ENCODE measurements at regions not wholly inside any gene's neighbourhood (a gene's known extent, or its start where the extent isn't known, plus 50 kb on each side); places are given as distances from the start of the nearest gene placed in this dataset.

GRCh38 chr2:19228181-19228593 is 130.2 kb downstream of the OSR1 start:
- Histone ChIP-seq H3K9me3 (ENCODE audit: insufficient read depth, low read length, severe bottlenecking) (no peaks in the 10 kb centered on the region), H4K20me1 (ENCODE audit: insufficient read depth, low read length) (no peaks in the 10 kb centered on the region), H3K4me2 (ENCODE audit: insufficient read depth, low read length) (no peak overlapping the region), H3K79me2 (ENCODE audit: insufficient read depth, low read length) (no peaks in the 10 kb centered on the region), H2AFZ (ENCODE audit: low read depth, low read length) (no peak overlapping the region), H3K4me3 (ENCODE audit: low read depth in 1 of 2, low read length in 2 of 2) (no peak overlapping the region), H3K27me3 (ENCODE audit: insufficient read depth, low read length, poor library complexity) (no peaks in the 10 kb centered on the region), H3K36me3 (ENCODE audit: insufficient read depth, low read length) (no peaks in the 10 kb centered on the region), H3K4me1 (ENCODE audit: insufficient read depth, low read length) (no peaks in the 10 kb centered on the region), H3K9ac (ENCODE audit: low read depth, low read length) (no peak overlapping the region), H3K27ac (ENCODE audit: low read length) (no peak overlapping the region)
- ATAC-seq (ENCODE audit: insufficient read depth, low read depth) (no peak), DNase-seq (no peak)
- TF ChIP-seq, protein P1, sequence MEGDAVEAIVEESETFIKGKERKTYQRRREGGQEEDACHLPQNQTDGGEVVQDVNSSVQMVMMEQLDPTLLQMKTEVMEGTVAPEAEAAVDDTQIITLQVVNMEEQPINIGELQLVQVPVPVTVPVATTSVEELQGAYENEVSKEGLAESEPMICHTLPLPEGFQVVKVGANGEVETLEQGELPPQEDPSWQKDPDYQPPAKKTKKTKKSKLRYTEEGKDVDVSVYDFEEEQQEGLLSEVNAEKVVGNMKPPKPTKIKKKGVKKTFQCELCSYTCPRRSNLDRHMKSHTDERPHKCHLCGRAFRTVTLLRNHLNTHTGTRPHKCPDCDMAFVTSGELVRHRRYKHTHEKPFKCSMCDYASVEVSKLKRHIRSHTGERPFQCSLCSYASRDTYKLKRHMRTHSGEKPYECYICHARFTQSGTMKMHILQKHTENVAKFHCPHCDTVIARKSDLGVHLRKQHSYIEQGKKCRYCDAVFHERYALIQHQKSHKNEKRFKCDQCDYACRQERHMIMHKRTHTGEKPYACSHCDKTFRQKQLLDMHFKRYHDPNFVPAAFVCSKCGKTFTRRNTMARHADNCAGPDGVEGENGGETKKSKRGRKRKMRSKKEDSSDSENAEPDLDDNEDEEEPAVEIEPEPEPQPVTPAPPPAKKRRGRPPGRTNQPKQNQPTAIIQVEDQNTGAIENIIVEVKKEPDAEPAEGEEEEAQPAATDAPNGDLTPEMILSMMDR (IDR thresholded peaks at IDR 0.05; ENCODE audit: borderline replicate concordance, extremely low read depth, low read length, poor library complexity, severe bottlenecking), result no peak
- no peak for TF ChIP-seq EZH2 (IDR thresholded peaks at IDR 0.05; ENCODE audit: borderline replicate concordance, low read depth, low read length, severe bottlenecking)

- H2AFZ ChIP-seq (ENCODE audit: low read depth, low read length), result no peak overlapping the region
- ATAC-seq (ENCODE audit: insufficient read depth, low read depth) (no peak), DNase-seq (no peak)
- H3K79me2 ChIP-seq (ENCODE audit: insufficient read depth, low read length), result no peaks in the 10 kb centered on the region
- no peak overlapping the region for H3K27ac ChIP-seq (ENCODE audit: low read length)
- H3K36me3 ChIP-seq (ENCODE audit: insufficient read depth, low read length), result no peaks in the 10 kb centered on the region
- TF ChIP-seq, protein P1 (IDR thresholded peaks at IDR 0.05; ENCODE audit: borderline replicate concordance, extremely low read depth, low read length, poor library complexity, severe bottlenecking), result no peak
- no peak for TF ChIP-seq EZH2 (IDR thresholded peaks at IDR 0.05; ENCODE audit: borderline replicate concordance, low read depth, low read length, severe bottlenecking)
- H4K20me1 ChIP-seq (ENCODE audit: insufficient read depth, low read length), result no peaks in the 10 kb centered on the region
- no peak overlapping the region for H3K4me3 ChIP-seq (ENCODE audit: low read depth in 1 of 2, low read length in 2 of 2)
- H3K4me2 ChIP-seq (ENCODE audit: insufficient read depth, low read length), result no peak overlapping the region
- no peaks in the 10 kb centered on the region for H3K4me1 ChIP-seq (ENCODE audit: insufficient read depth, low read length)
- no peaks in the 10 kb centered on the region for H3K9me3 ChIP-seq (ENCODE audit: insufficient read depth, low read length, severe bottlenecking)
- H3K9ac ChIP-seq (ENCODE audit: low read depth, low read length), result no peak overlapping the region
- H3K27me3 ChIP-seq (ENCODE audit: insufficient read depth, low read length, poor library complexity), result no peaks in the 10 kb centered on the region
These were observed 131.6 kb downstream of the OSR1 start for GRCh38 chr2:19226871-19227270.

DNA sequence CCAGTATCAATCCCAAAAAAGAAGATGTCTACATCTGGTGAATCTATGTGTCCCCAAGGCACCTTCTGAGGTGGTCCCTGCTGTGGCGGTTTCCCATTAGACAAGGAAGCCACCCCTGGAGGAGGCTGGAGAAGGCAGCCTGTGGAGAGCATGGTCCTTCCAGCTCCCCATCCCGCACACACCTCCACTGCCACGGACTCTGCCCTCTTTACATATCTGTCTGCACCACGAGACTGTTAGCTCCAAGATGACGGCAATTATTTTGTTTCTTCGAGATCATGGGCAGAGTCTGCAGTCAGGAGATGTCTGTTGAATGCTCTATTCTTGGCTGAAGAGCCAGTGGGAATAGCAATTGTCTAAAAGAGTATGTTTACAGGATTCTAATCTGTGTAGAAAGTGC is 132.0 kb downstream of the OSR1 start:
- DNase-seq, result no peak
- Histone ChIP-seq H4K20me1 (ENCODE audit: insufficient read depth, low read length) (no peaks in the 10 kb centered on the region), H3K4me1 (ENCODE audit: insufficient read depth, low read length) (no peaks in the 10 kb centered on the region), H3K27me3 (ENCODE audit: insufficient read depth, low read length, poor library complexity) (no peaks in the 10 kb centered on the region), H3K4me2 (ENCODE audit: insufficient read depth, low read length) (no peak overlapping the region), H3K4me3 (ENCODE audit: low read depth in 1 of 2, low read length in 2 of 2) (no peak overlapping the region), H2AFZ (ENCODE audit: low read depth, low read length) (no peak overlapping the region), H3K79me2 (ENCODE audit: insufficient read depth, low read length) (no peaks in the 10 kb centered on the region), H3K9me3 (ENCODE audit: insufficient read depth, low read length, severe bottlenecking) (no peaks in the 10 kb centered on the region), H3K9ac (ENCODE audit: low read depth, low read length) (no peak overlapping the region), H3K27ac (ENCODE audit: low read length) (no peak overlapping the region), H3K36me3 (ENCODE audit: insufficient read depth, low read length) (no peaks in the 10 kb centered on the region)
- ATAC-seq (ENCODE audit: insufficient read depth, low read depth), result no peak
- TF ChIP-seq, protein P1 (IDR thresholded peaks at IDR 0.05; ENCODE audit: borderline replicate concordance, extremely low read depth, low read length, poor library complexity, severe bottlenecking), result no peak
- TF ChIP-seq EZH2 (IDR thresholded peaks at IDR 0.05; ENCODE audit: borderline replicate concordance, low read depth, low read length, severe bottlenecking), result no peak

DNA sequence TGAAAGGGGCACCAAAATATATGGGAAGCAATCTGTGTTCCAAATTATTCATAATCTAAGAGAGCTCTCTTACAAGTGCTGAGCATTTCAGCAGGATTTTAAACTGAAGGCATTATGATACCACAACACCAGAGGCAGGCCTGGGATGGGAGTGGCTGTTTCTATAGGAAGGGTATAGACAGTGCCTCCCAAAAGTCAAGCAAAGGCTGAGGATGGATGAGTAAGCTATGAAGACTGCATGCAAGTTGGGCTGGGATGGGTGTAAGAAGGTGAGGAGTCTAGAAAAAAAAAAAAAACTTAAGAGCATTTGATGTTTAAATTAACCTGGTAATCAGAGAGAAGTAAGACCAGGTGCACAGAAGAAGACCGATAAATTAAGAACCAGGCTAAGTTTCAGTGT is 132.5 kb downstream of the OSR1 start:
- ATAC-seq (ENCODE audit: insufficient read depth, low read depth), result no peak
- no peaks in the 10 kb centered on the region for H4K20me1 ChIP-seq (ENCODE audit: insufficient read depth, low read length)
- H2AFZ ChIP-seq (ENCODE audit: low read depth, low read length), result no peak overlapping the region

More for the DNA sequence above, 132.5 kb downstream of the OSR1 start:
- Histone ChIP-seq H3K4me1 (ENCODE audit: insufficient read depth, low read length) (no peaks in the 10 kb centered on the region), H3K9ac (ENCODE audit: low read depth, low read length) (no peak overlapping the region), H3K4me2 (ENCODE audit: insufficient read depth, low read length) (no peak overlapping the region), H3K27ac (ENCODE audit: low read length) (no peak overlapping the region), H3K9me3 (ENCODE audit: insufficient read depth, low read length, severe bottlenecking) (no peaks in the 10 kb centered on the region), H3K27me3 (ENCODE audit: insufficient read depth, low read length, poor library complexity) (no peaks in the 10 kb centered on the region), H3K79me2 (ENCODE audit: insufficient read depth, low read length) (no peaks in the 10 kb centered on the region), H3K36me3 (ENCODE audit: insufficient read depth, low read length) (no peaks in the 10 kb centered on the region), H3K4me3 (ENCODE audit: low read depth in 1 of 2, low read length in 2 of 2) (no peak overlapping the region)
- no peak for TF ChIP-seq EZH2 (IDR thresholded peaks at IDR 0.05; ENCODE audit: borderline replicate concordance, low read depth, low read length, severe bottlenecking)
- TF ChIP-seq, protein P1 (IDR thresholded peaks at IDR 0.05; ENCODE audit: borderline replicate concordance, extremely low read depth, low read length, poor library complexity, severe bottlenecking), result no peak
- DNase-seq, result no peak
